ENCODE measurements at regions not wholly inside any gene's neighbourhood (a gene's known extent, or its start where the extent isn't known, plus 50 kb on each side); places are given as distances from the start of the nearest gene placed in this dataset.

DNA sequence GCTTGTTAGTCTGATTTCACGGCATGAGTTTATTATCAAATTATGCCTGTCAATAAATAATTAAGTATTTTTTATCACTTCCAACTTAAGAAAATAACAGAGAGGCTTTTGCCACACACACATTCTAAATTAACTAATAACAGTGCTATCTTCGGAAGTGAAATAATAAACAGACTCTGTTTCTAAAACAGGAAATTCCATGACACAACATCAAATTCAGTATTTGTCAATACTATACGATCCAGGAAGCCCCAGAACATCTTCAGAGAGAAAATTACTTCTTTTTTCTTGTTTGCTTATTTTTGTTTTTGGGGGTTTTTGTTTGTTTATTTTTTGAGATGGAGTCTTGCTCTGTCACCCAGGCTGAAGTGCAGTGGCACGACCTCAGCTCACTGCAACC lies 150.7 kb upstream of the PRDM1 start:
- TF ChIP-seq EZH2 (IDR thresholded peaks at IDR 0.05) (no peak), EZH2phosphoT487 (IDR thresholded peaks at IDR 0.05) (no peak)
- TF ChIP-seq, protein P1, sequence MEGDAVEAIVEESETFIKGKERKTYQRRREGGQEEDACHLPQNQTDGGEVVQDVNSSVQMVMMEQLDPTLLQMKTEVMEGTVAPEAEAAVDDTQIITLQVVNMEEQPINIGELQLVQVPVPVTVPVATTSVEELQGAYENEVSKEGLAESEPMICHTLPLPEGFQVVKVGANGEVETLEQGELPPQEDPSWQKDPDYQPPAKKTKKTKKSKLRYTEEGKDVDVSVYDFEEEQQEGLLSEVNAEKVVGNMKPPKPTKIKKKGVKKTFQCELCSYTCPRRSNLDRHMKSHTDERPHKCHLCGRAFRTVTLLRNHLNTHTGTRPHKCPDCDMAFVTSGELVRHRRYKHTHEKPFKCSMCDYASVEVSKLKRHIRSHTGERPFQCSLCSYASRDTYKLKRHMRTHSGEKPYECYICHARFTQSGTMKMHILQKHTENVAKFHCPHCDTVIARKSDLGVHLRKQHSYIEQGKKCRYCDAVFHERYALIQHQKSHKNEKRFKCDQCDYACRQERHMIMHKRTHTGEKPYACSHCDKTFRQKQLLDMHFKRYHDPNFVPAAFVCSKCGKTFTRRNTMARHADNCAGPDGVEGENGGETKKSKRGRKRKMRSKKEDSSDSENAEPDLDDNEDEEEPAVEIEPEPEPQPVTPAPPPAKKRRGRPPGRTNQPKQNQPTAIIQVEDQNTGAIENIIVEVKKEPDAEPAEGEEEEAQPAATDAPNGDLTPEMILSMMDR (IDR thresholded peaks at IDR 0.05) = no peak

All from neural progenitor cell (in vitro differentiated cells).